Liver (tissue), 3 donors: ENCODE measurements at regions not wholly inside any gene's neighbourhood (a gene's known extent, or its start where the extent isn't known, plus 50 kb on each side); places are given as distances from the start of the nearest gene placed in this dataset.

Source experiments
- CTCF ChIP-seq: fragments of 150-350 bp; IDR thresholded peaks from 2 replicates; pipeline ENCODE4 v1.5.1; 2017; ENCODE audit warnings: improper control_type of control experiment, low read depth, low read length; ENCODE audit not compliant: missing input control
- GABPA ChIP-seq, 2 donors: IDR thresholded peaks in 1 of 2; conservative IDR thresholded peaks in 1 of 2; 2 replicates each; pipeline ENCODE4 v1.6.1; 2016; ENCODE audit warnings: antibody characterized with exemption in 2 of 2, mild to moderate bottlenecking in 1 of 2, moderate library complexity in 1 of 2
- MAX ChIP-seq: IDR thresholded peaks from 2 replicates; pipeline ENCODE4 v1.6.1; 2016; ENCODE audit warnings: antibody characterized with exemption
- REST ChIP-seq: IDR thresholded peaks from 2 replicates; pipeline ENCODE4 v1.6.1; 2016; ENCODE audit warnings: antibody characterized with exemption, mild to moderate bottlenecking
- RXRA ChIP-seq, 2 donors: IDR thresholded peaks; 2 replicates each; pipeline ENCODE4 v1.6.1; 2017 to 2018; ENCODE audit warnings: antibody characterized with exemption in 2 of 2, mild to moderate bottlenecking in 1 of 2
- SP1 ChIP-seq: IDR thresholded peaks from 2 replicates; pipeline ENCODE4 v1.6.1; 2018; ENCODE audit warnings: antibody characterized with exemption, mild to moderate bottlenecking
- TAF1 ChIP-seq: conservative IDR thresholded peaks from 2 replicates; pipeline ENCODE4 v1.6.1; 2016; ENCODE audit warnings: antibody characterized with exemption, mild to moderate bottlenecking
- YY1 ChIP-seq: IDR thresholded peaks from 2 replicates; pipeline ENCODE4 v1.6.1; 2016; ENCODE audit warnings: antibody characterized with exemption, mild to moderate bottlenecking
- donor health status: healthy.
- donor health status: healthy.

GRCh38 chr10:30542001-30542894 lies 87.3 kb downstream of the LYZL2 start:
- TF ChIP-seq CTCF (no peak), GABPA (IDR thresholded peaks at IDR 0.05 in 1 of 2, conservative IDR thresholded peaks at IDR 0.05 in 1 of 2) (peak in 1 of 2 donors; percentile 69), YY1 (peak; percentile 82), TAF1 (peak; percentile 42), MAX (peak; percentile 95), REST (peak; percentile 86), SP1 (peak; percentile 97), RXRA (IDR thresholded peaks at IDR 0.05) (peak; percentile 96 to 99)
